Stimulated activated CD4-positive, alpha-beta T cell treated with anti-CD3 and anti-CD28 coated beads, Interleukin-1b, Interleukin-23, amount 100 ng/mL, for 4 hours (primary cell): ENCODE measurements at regions not wholly inside any gene's neighbourhood (a gene's known extent, or its start where the extent isn't known, plus 50 kb on each side); places are given as distances from the start of the nearest gene placed in this dataset.
"Not testable (repeated sequence)": the region's sequence is repeated elsewhere in the genome, so short reads cannot be mapped to it uniquely, and the experiment has no call there.

Experiments
- DNase-seq, 2 donors: peaks; one replicate each; pipeline ENCODE4 v3.0.0-alpha.2; 2020; ENCODE audit warnings: low read depth in 2 of 2

- DNase-seq: no peak
These were observed 468.1 kb upstream of the MYT1L start for GRCh38 chr2:2799151-2799697.

- no peak for DNase-seq
These were observed 467.3 kb upstream of the MYT1L start for GRCh38 chr2:2798337-2798736.

- DNase-seq: no peak
These were observed 466.7 kb upstream of the MYT1L start for GRCh38 chr2:2797797-2798196.

- no peak for DNase-seq
These were observed 465.1 kb upstream of the MYT1L start for GRCh38 chr2:2796207-2796606.

GRCh38 chr2:2795438-2796091, 464.5 kb upstream of the MYT1L start:
- DNase-seq: no peak

GRCh38 chr2:2793925-2794560, 463.0 kb upstream of the MYT1L start:
- no peak for DNase-seq

- no peak for DNase-seq
These were observed 462.4 kb upstream of the MYT1L start for GRCh38 chr2:2793514-2793913.

- no peak for DNase-seq
These were observed 460.5 kb upstream of the MYT1L start for GRCh38 chr2:2791606-2792005.

GRCh38 chr2:2791031-2791430, 460.0 kb upstream of the MYT1L start:
- no peak for DNase-seq

GRCh38 chr2:2788076-2788475, 457.0 kb upstream of the MYT1L start:
- DNase-seq: no peak

GRCh38 chr2:2787301-2787907, 456.3 kb upstream of the MYT1L start:
- DNase-seq: no peak

GRCh38 chr2:2782007-2782406, 450.9 kb upstream of the MYT1L start:
- DNase-seq: no peak

- DNase-seq: no peak
These were observed 448.7 kb upstream of the MYT1L start for GRCh38 chr2:2779727-2780126.

- DNase-seq: no peak
These were observed 446.8 kb upstream of the MYT1L start for GRCh38 chr2:2777876-2778275.

GRCh38 chr2:2777213-2777612, 446.1 kb upstream of the MYT1L start:
- no peak for DNase-seq

- no peak for DNase-seq
These were observed 443.9 kb upstream of the MYT1L start for GRCh38 chr2:2775018-2775417.

- no peak for DNase-seq
These were observed 442.6 kb upstream of the MYT1L start for GRCh38 chr2:2773692-2774091.

GRCh38 chr2:2773080-2773479, 442.0 kb upstream of the MYT1L start:
- DNase-seq: not testable (repeated sequence)

- no peak for DNase-seq
These were observed 440.8 kb upstream of the MYT1L start for GRCh38 chr2:2771721-2772411.

GRCh38 chr2:2769481-2770431, 438.7 kb upstream of the MYT1L start:
- DNase-seq: no peak

- no peak for DNase-seq
These were observed 437.4 kb upstream of the MYT1L start for GRCh38 chr2:2768476-2768875.
